ENCODE measurements at regions not wholly inside any gene's neighbourhood (a gene's known extent, or its start where the extent isn't known, plus 50 kb on each side); places are given as distances from the start of the nearest gene placed in this dataset.

GRCh38 chr13:33525763-33526162 lies 240.2 kb upstream of the STARD13 start:
- FAIRE-seq (no peak), DNase-seq (ENCODE audit: insufficient read length, low spot score) (no peak)
- TF ChIP-seq, protein P1, sequence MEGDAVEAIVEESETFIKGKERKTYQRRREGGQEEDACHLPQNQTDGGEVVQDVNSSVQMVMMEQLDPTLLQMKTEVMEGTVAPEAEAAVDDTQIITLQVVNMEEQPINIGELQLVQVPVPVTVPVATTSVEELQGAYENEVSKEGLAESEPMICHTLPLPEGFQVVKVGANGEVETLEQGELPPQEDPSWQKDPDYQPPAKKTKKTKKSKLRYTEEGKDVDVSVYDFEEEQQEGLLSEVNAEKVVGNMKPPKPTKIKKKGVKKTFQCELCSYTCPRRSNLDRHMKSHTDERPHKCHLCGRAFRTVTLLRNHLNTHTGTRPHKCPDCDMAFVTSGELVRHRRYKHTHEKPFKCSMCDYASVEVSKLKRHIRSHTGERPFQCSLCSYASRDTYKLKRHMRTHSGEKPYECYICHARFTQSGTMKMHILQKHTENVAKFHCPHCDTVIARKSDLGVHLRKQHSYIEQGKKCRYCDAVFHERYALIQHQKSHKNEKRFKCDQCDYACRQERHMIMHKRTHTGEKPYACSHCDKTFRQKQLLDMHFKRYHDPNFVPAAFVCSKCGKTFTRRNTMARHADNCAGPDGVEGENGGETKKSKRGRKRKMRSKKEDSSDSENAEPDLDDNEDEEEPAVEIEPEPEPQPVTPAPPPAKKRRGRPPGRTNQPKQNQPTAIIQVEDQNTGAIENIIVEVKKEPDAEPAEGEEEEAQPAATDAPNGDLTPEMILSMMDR (IDR thresholded peaks at IDR 0.05; ENCODE audit: insufficient read depth, missing control alignments), result no peak

- DNase-seq (ENCODE audit: insufficient read length, low spot score), result no peak
- FAIRE-seq, result no peak
- TF ChIP-seq, protein P1 (IDR thresholded peaks at IDR 0.05; ENCODE audit: insufficient read depth, missing control alignments), result no peak
These were observed 241.2 kb upstream of the STARD13 start for GRCh38 chr13:33526718-33527117.

DNA sequence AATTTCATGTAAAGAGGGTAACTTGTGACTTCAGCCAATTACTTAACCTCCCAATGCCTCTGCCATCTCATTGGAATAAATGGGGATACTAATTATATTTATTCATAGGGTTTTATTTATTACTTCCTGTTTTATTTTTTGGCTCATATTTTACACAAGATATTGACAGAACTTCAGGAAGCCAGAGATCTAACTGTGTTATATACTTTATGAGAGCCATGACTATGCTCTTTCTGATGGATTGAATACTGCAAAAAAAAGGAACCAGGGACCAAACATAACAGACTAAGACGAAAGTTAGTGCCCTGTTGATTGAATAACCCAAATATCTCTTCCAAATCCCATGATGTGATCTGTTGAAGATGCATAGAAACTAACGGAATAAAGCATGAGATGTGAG lies 243.3 kb upstream of the STARD13 start:
- TF ChIP-seq, protein P1 (IDR thresholded peaks at IDR 0.05; ENCODE audit: insufficient read depth, missing control alignments), result no peak
- DNase-seq (ENCODE audit: insufficient read length, low spot score) (no peak), FAIRE-seq (no peak)

DNA sequence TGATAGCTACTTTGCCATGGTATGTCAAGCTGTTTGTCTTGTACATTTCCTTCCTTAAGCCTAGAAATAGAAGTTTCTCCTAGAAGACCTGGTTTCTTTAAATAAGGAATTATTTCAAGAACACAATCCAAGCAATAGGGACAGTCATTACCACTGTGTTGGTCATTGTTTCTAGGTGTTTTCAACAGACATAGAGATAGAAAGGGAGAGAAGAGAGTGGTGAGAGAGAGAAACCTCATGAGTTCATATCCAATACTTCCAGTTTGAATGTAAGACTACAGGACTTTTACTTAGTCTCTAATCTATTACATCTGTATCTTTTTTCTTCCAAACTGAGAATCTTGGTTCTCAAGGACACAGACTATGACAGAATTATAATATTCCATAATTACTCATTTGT lies 245.9 kb upstream of the STARD13 start:
- DNase-seq (ENCODE audit: insufficient read length, low spot score), result no peak
- no peak for FAIRE-seq
- TF ChIP-seq, protein P1 (IDR thresholded peaks at IDR 0.05; ENCODE audit: insufficient read depth, missing control alignments), result no peak

GRCh38 chr13:33535061-33535460 lies 249.5 kb upstream of the STARD13 start:
- FAIRE-seq, result no peak
- DNase-seq (ENCODE audit: insufficient read length, low spot score), result no peak
- TF ChIP-seq, protein P1 (IDR thresholded peaks at IDR 0.05; ENCODE audit: insufficient read depth, missing control alignments), result no peak

GRCh38 chr13:33536601-33537000 lies 251.0 kb upstream of the STARD13 start:
- FAIRE-seq (no peak), DNase-seq (ENCODE audit: insufficient read length, low spot score) (no peak)
- TF ChIP-seq, protein P1 (IDR thresholded peaks at IDR 0.05; ENCODE audit: insufficient read depth, missing control alignments), result no peak

DNA sequence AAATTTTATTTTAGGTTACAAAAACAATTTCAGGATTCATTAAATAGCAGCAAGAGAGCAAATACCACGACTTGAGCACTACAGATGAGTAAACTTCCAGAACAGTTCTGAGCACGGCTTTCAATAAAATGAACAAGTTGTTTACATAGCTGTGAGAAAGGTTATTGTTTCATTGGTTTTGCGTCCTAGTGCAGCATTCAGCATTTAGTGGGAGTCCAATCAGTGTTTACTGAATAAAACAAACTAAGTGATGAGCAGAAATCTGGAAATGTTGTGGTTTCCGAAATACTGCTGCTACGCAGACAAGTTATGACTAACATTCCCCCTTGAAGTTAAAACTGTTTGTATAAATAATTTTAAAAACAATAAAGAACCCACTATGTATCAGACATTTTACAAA lies 251.5 kb upstream of the STARD13 start:
- FAIRE-seq (no peak), DNase-seq (ENCODE audit: insufficient read length, low spot score) (no peak)
- TF ChIP-seq, protein P1 (IDR thresholded peaks at IDR 0.05; ENCODE audit: insufficient read depth, missing control alignments), result no peak

Data from D721Med (cell line).